ENCODE measurements at regions not wholly inside any gene's neighbourhood (a gene's known extent, or its start where the extent isn't known, plus 50 kb on each side); places are given as distances from the start of the nearest gene placed in this dataset.

- Histone ChIP-seq H3K4me1 (no peaks in the 10 kb centered on the region), H3K27ac (no peak overlapping the region), H3K27me3 (no peaks in the 10 kb centered on the region), H3K4me3 (no peak overlapping the region), H3K9me3 (no peaks in the 10 kb centered on the region), H3K36me3 (no peaks in the 10 kb centered on the region)
- DNase-seq (ENCODE audit: low spot score in 2 of 2): no peak
- intact Hi-C loops (cut with DNase I): no loop called here
- TF ChIP-seq CTCF (IDR thresholded peaks at IDR 0.05): no peak
These were observed 630.0 kb downstream of the TAF11L14 start for GRCh38 chr5:18264126-18264882.

GRCh38 chr5:18270635-18271338 lies 636.5 kb downstream of the TAF11L14 start:
- no peak for TF ChIP-seq CTCF (IDR thresholded peaks at IDR 0.05)
- H3K27me3 ChIP-seq: no peaks in the 10 kb centered on the region
- no peaks in the 10 kb centered on the region for H3K4me1 ChIP-seq
- no peaks in the 10 kb centered on the region for H3K36me3 ChIP-seq
- intact Hi-C loops (cut with DNase I): no loop called here
- DNase-seq (ENCODE audit: low spot score in 2 of 2): no peak
- H3K4me3 ChIP-seq: no peak overlapping the region
- no peaks in the 10 kb centered on the region for H3K9me3 ChIP-seq
- H3K27ac ChIP-seq: no peak overlapping the region

DNA sequence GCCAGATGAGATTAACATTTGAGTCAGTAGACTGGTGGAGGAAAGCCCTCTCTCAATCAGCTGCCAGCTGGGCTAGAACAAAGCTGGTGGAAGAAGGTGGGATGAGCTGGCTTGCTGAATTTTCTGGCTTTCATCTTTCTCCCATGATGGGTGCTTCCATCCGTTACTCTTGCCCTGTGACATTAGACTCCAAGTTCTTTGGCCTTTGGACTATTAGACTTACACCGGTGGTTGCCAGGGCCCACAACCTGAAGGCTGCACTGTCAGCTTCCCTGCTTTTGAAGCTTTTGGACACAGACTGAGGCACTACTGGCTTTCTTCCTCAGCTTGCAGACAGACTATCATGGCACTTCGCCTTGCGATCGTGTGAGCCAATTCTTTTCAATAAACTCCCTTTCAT lies 642.7 kb downstream of the TAF11L14 start:
- Histone ChIP-seq H3K9me3 (no peaks in the 10 kb centered on the region), H3K27ac (no peak overlapping the region), H3K4me1 (no peaks in the 10 kb centered on the region), H3K4me3 (no peak overlapping the region), H3K27me3 (no peaks in the 10 kb centered on the region), H3K36me3 (no peaks in the 10 kb centered on the region)
- no peak for DNase-seq (ENCODE audit: low spot score in 2 of 2)
- no peak for TF ChIP-seq CTCF (IDR thresholded peaks at IDR 0.05)
- intact Hi-C loops (cut with DNase I): no loop called here

GRCh38 chr5:18281947-18282581 lies 647.8 kb downstream of the TAF11L14 start:
- H3K4me3 ChIP-seq: no peak overlapping the region
- peak in 1 of 3 experiments; percentile 25 for TF ChIP-seq CTCF (IDR thresholded peaks at IDR 0.05)
- intact Hi-C loops (cut with DNase I): no loop called here
- no peaks in the 10 kb centered on the region for H3K27me3 ChIP-seq
- no peaks in the 10 kb centered on the region for H3K9me3 ChIP-seq
- DNase-seq (ENCODE audit: low spot score in 2 of 2): no peak
- H3K27ac ChIP-seq: no peak overlapping the region
- no peaks in the 10 kb centered on the region for H3K4me1 ChIP-seq
- no peaks in the 10 kb centered on the region for H3K36me3 ChIP-seq

GRCh38 chr5:18285257-18285656 lies 651.0 kb downstream of the TAF11L14 start:
- intact Hi-C loops (cut with DNase I): no loop called here
- TF ChIP-seq CTCF (IDR thresholded peaks at IDR 0.05): no peak
- Histone ChIP-seq H3K36me3 (no peaks in the 10 kb centered on the region), H3K27me3 (no peaks in the 10 kb centered on the region), H3K27ac (no peak overlapping the region), H3K4me1 (no peaks in the 10 kb centered on the region), H3K9me3 (no peaks in the 10 kb centered on the region), H3K4me3 (no peak overlapping the region)
- DNase-seq (ENCODE audit: low spot score in 2 of 2): no peak
